Right kidney (tissue), 1 donor: ENCODE measurements at regions not wholly inside any gene's neighbourhood (a gene's known extent, or its start where the extent isn't known, plus 50 kb on each side); places are given as distances from the start of the nearest gene placed in this dataset.

Experiments
- DNase-seq: peaks from one replicate; pipeline ENCODE4 v3.0.0-alpha.2; 2016

DNA sequence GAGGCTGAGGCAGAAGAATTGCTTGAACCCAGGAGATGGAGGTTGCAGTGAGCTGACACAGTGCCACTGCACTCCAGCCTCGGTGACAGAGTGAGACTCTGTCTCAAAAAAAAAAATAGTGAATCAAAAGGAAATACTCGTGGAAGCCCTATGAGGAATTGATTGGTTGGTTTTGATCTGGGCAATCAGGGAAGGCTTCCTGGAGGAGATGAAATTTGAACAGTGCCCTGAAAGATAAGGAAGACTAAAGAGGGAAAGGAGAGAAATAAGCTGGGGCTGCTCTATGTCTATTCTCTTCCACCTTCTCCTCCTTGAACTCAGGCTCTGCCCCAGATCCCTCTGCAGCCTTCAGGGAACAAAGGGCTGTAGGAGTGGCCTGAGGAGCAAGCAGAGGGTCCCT, 54.1 kb downstream of the IRF2BPL start:
- no peak for DNase-seq

DNA sequence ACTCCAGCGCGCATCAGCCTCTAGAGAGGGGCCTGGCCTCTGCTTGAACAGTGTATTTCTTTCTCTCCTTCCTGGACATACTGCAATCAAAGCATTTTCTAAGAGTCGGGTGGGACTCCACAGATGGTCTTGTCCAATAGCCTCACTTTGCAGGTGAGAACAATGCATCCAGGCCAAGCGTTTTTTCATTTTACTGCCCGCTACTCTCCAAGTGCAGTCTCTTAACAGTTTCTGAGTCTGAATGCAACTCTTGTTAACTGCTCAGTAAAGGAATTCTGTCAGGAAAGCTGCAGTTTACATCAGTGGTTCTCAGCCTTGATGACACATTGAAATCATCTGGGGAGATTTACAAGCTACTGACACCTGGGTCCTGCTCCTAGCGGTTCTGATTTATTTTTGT, 57.0 kb downstream of the IRF2BPL start:
- no peak for DNase-seq

DNA sequence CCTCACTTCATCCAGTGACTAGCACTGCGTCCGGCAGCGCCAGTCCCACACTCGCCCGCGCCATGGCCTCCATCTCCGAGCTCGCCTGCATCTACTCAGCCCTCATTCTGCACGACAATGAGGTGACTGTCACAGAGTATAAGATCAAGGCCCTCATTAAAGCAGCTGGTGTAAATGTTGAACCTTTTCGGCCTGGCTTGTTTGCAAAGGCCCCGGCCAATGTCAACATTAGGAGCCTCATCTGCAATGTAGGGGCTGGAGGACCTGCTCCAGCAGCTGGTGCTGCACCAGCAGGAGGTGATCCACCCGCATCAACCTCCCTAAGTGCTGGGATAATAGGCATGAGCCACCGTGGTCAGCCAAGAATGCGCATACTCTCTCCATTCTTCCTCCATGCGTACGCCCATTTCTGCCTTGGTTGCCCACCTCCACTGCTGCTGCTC, 59.9 kb downstream of the IRF2BPL start:
- DNase-seq = no peak

DNA sequence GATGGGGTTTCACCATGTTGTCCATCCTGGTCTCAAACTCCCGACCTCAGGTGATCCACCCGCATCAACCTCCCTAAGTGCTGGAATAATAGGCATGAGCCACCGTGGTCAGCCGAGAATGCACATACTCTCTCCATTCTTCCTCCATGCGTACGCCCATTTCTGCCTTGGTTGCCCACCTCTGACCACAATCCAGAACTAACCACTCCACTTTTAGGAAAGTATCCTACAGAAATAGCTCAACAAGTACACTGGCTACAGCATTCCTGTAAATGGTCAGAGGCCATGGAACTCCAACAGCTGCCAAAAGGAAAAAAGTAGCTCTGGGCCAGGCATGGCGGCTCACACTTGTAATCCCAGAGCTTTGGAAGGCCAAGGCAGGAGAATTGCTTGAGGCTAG, 60.7 kb downstream of the IRF2BPL start:
- no peak for DNase-seq

DNA sequence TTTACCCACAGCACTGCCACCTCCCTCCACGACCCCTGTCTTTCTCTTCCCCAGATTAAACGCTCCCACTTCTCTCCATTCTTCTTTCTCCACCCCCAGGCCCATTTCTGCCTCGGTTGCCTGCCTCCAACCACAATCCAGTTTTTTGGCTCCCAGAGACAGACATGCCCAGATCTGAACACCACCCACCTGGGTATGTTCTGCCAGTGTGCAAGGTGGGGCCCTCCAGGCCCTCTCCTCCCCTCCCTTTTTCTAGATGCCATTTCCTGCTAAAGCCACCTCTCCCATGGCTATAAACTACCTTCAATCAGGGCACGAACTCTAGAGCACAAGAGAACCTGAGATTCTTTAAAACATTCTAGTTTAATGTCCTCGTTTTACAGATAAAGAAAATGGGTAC, 63.3 kb downstream of the IRF2BPL start:
- no peak for DNase-seq

DNA sequence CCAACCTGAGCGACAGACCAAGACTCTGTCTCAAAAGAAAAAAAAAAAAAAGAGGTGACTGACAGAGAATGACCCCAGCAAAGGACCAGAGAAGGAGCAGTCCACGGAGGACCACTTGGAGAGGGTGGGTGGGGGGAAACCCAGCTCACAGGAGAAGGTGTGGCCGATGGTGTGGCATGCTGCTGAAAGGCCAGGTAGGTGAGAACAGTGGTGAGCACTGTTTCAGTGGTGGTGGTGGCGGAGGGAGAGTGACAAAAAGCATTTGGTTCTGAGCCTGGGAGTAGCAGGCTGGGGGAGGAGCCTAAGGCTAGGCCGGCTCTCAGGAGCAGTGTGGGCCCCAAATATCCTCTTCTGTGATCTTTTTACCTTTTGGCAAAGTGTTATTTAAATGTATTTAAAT, 63.8 kb downstream of the IRF2BPL start:
- DNase-seq = no peak

DNA sequence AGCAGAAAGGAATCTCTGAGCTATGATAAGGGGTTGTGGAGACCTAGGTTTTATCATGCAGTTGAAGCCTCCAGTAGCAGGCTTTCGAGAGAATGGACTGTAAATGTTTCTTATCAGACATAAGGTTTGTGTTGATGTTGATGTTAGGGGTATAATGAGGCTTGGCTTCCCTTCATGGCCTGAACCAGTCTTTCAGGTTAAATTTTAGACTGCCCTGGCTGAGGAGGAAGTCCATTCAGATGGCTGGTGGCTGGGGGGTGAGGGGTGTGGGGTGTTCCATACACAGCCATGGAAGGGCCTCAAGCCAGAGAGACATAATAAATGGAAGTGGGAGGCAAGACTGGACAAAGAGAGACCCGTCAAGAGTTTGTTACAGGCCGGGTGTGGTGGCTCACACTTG, 65.1 kb downstream of the IRF2BPL start:
- DNase-seq = no peak

DNA sequence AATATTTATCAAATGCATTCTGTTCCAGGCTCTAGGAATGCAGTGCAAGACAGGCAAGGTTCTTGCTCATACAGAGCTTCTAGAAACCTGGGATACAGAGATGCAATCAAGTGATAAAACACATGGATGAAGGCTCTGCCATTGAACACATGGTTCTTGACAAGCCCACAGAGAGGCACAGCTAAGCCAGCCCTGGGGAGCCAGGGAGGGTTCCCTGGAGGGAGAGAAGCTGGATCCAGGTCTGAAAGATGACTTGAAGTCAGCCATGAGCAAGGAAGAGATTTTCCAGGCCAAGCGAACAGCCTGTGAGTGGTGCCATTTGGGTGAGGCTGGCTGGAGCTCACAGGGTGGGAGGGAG, 66.2 kb downstream of the IRF2BPL start:
- peak; percentile 66 for DNase-seq

DNA sequence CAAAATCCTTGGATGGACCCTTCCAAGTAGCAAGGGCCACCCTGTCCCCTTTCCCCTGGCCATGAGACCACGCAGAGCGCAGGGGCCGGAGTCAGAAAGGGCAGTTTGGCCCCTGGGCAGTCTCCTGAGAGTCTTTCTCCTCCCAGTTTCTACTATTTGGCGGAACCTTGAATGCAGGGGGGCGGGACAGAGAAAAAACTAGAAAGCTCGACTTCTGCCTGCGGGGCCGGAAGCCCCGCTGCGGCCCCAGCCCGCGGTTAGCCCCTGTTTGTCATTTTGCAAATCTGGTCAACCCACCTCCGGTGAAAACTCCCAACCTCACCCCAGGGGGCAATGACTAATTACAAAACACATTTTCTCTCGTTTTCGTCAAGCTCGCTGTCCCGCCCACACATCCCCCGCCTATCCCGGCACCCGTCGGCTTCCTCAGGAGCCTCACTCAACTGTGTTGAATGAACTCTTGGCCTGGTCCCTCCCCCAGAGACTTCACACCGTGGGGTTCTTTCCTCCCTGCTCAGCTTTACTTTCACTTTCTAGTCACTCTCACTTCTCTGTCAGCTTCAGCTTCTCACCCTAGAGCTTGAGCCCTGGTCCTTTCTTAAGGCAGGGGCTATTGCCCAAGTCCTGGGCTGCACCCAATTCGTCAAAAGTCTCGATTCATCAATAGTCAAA, 66.7 kb downstream of the IRF2BPL start:
- peak; percentile 89 for DNase-seq

DNA sequence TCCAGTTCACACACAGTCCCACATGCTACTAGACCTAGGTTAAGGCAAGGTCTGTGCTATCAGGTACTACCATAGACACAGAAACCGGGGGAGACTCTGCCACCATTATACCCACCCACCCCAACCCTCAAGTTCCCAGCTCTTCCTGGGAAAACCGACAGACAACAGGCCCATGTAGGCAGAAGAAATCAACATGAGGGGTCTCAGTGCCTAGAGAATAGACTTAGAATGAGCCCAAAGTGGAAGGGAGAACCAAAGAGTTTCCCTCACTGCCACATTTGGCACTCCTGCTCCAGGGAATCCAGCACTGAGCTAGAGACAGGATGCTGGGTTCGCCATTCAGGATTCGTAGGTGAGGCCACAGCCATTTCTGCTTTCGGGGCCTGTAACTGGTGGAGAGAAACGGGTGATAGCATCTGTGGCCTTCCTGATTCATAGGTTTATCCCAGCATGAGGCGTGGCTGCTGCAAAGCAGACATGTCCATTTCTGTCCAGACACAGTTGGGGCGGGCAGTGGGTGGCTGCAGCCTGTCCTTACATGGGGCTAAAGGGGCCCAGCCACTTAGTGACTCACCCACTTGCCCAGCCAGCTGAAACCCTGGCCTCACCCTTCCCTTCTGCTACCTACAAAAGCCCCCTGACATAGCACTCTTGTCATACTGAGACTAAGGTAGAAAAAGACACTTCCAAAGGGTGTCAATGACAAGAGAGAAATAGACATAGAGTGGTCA, 69.4 kb downstream of the IRF2BPL start:
- DNase-seq = no peak

DNA sequence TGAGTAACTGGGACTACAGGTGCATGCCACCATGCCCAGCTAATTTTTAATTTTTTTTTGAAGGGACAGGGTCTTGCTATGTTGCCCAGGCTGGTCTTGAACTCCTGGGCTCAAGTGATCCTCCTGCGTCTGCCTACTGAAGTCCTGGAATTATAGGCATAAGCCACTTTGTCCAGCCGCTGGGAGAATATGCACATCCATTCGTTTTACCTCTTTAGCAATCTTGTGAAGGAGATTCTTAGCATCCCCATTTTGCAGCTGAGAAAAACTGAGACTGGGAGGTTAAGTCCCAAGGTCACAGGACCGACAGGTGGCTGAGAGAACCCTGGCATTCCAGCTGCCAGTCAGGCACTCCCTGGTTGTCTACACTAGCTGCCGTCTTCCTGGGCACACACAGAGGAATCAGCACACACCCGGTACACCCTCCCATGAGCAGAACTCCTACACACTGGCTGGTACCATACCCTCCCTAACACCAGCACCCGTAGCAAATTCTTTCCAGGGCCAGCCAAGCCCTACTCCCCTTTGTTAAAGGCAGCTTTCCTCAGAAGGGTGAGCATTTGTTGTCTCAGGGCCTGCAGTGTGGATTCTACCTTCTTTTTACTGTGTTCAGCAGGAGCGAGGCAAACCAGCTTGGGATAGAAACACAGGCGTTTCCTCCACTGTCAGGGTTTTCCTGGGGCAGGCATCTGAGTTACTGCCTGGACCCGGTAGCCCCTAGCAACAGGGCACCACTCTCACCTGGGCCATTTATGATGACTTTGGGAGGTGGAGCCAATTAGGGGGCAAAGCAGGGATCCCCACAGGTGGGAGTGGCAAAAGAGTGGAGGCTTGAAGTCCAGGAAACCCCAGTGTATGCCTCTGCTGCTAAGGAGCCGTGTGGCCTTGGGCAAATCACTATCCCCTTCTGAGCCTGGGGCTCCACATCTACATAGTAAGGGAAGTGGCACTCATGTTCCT, 70.2 kb downstream of the IRF2BPL start:
- no peak for DNase-seq

DNA sequence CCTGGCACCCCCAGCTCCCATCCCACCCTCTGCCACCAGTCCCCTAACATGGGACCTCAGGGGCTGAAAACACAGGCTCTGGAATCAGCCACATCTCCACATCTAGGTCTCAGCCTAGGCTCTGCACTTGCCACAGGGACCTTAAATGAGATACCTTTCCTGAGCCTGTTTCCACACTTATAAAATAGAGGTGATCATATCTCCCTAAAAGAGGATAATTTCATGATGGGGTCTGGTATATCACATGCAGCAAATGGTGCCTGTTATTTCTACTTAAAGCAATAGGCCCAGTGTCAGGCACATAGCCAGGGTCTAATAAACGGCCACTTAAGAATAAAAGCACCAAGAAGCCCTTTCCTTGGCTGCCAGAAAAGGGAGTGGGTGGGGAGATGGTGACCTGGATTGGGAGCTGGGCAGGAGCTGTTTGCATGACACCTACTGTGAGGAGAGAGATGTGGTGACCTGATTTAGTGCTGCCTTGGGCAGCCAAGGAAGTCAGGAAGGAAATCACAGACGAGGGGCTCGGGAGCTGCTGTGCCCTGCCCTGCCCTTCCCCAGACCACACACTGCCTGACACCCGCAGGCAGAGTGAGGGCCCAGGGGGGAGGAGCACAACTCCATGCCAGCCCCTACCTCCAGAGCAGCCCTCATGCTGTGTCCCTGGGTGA, 71.2 kb downstream of the IRF2BPL start:
- no peak for DNase-seq

DNA sequence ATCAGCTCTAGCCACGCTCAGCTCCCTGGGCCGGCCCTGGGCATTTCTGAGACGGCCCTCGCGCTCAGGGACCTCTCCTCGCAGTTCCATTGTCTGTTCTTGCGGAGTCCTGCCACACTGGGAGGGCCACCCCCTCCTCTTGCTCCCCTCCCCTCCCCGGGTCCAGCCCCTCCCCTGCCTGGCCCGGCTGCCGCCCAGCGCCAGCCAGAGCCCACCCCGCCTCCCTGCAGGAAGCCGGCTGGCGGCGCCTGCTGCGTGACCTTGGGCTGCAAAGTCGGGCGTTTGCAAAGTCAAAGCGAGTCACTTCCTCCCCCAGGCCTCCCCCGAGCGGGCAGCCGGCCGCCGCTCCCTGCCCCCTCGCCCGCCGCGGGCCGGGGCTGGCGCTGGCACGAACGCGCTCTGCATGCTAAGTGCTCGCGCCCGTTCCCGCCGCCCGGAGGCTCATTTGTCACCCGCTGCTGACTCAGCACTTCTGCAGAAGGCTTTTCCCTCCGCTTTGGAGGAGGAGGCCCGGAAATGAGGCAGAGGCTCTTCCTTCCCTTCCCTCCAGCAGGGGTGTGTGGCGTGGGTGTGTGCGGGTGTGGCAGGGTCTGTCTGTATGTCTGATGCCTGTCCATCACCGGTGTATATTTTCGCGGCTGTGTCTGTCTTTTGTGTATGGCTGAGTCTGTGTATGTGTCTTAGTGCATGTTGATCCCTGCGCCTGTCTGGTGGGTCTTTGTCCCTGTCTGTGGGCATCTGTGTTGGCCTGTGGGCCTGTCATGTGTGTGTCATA, 72.0 kb downstream of the IRF2BPL start:
- peak; percentile 90 for DNase-seq

DNA sequence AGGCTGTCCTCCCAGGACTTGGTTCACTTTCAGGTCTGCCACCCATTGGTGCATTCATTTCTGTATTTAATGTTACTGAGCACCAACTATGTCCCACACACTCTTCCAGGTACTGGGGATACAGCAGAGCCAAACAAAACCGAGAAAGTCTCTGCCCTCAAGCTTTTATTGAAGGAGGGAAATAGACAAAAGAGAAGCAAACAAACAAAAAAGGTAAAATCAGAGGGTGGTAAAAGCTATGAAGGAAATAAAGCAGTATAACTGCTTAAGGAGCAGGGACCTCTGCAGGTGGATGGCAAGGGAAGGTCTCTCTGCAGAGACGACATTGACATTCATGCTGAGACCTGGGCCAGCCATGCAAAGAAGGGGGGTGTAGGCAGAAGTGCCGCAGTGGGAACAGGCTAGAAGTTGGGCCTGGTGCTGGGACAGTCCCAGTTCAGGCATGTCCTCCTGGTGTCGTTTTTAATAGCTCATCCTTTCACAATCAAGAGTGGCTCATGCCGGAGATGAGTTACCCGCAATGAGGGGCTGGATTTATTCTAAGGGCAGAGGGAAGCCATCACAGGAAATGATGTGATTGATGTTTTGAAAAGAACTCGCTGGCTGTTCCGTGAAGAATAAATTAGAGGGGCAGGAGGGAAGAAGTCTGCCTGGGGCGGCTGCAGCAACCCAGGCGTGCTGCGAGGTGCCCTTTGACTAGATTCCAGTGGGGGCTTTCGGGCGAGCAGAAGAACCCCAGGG, 72.8 kb downstream of the IRF2BPL start:
- peak; percentile 87 for DNase-seq

DNA sequence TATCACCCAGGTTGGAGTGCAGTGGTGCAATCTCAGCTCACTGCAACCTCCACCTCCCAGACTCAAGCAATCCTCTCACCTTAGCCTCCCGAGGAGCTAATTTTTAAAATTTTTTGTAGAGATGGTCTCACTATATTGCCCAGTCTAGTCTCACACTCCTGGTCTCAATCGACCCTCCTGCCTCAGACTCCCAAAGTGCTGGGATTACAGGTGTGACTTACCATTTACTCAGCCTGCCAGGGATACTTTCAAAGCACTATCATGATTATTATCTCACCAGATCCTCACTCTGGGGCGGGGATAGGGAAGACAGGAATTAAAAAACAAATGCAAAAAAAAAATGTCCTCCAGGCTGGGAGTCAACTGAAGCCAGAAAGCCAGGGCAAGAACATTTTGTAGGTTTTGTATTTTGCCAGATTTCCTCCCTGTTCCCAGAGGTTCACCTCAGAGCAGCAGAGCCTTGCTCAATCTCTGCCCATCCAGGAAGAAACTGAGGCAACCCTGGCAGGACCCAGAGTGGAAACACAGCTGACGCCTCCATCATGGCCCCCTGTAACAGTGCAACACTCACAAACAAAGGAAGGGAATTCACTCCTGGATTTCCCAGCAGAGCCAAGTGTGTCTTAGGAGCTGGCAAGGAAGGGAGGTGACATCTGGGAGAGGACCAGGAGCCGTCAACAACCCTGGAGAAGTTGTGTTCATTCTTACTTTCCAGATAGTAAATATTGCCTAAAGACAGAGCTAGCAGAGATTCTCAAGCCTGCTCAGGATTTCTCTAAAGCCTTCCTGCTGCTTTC, 73.9 kb downstream of the IRF2BPL start:
- DNase-seq = no peak

DNA sequence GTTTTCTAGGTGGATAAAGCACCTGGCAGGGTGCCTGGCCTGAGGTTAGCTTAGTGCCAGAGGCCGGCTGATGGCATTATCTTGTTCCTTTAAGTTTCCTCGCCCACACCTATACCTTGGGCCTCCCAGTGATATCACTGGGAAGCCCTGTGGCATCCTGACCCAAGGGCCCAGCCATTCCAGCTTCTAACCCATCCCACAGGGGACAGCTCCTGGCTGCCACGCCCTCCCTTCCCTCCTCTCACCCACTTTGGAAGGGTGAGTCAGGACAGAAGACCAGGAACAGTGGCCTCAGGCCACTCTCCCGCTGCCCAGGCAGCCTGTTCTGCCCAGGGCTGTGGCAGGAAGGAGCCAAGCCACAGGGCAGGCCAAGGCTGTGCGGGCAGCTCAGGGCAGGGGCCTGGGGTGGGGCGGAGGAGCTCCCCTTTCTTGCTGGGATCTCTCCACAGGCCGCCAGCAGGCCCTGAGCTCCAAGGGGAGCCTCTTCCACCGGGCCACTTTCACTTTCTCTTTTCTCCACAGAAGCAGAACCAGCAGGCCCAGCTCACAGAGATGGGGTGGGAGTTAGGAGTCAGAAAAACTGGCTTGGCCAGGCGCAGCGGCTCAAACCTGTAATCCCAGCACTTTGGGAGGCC, 75.1 kb downstream of the IRF2BPL start:
- DNase-seq = peak; percentile 68

DNA sequence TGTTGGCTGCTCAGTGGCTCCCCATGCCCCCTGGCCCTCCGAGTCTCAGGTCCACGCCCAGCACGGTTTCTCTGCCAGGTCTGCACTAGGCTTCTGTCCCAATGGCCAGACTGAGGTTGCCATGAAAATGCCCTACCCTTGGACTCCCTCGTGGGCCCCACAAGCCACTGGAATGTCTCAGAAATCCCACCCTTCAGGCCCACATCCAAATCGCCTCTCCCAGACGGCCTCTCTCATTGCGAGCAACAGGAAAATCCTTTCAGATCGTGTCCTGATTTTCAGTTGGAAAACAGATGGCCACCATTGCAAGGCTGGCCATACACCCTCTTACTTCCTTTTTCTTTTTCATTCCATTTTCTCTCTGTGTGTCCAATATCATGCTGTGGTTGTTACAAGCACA, 77.3 kb downstream of the IRF2BPL start:
- DNase-seq = no peak

DNA sequence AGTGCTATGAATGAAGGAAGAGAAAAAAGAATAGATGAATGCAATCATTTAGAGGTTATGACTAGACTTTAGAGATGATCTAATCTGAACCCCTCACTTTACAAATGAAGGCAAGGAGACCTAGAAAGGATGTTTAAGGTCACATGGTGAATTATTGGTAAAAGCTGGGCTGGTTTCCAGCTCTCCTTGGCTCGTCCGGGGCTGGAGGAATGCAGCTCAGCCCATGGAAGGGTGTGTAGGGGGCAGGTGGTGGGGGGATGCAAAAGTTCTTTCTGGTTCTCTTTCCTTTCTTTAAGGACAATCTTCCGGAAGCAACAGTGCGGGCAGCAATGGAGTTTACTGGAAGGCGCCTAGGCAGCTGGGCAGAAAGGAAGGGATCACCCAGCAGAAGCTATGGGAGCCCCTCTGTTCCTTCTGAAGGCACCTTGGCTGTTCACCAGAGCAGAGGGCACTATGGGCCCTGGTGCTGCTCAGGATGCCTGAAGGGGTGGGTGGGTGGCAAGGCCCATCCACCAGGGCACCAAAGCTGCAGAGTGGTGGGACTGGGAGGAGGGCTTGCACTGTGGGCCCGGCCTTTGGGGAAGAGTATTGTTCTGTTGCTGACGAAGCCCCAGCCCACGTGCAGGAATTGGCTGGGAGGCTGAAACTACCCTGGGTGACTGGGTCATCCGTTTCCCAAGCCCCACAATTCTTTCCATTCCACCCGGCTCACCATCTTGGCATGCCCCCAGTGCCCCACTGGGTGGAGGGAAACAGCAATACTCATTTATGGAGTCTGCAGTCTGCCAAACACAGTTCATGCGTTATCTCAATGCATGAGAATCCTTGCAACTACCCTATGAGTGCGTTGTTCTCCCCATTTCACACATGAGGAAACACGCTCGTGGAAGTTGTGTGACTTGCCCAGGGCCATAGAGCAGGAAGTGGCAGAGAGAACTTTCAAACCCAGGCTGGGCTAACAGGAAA, 78.2 kb downstream of the IRF2BPL start:
- DNase-seq = no peak
